OCI-LY7 (cell line): ENCODE measurements at regions not wholly inside any gene's neighbourhood (a gene's known extent, or its start where the extent isn't known, plus 50 kb on each side); places are given as distances from the start of the nearest gene placed in this dataset.

Experiments used
- EZH2phosphoT487 ChIP-seq: fragments of 200-600 bp; sonication (generic); IDR thresholded peaks from 2 replicates; pipeline ENCODE4 v1.6.1; 2018; ENCODE audit warnings: low read depth, borderline replicate concordance, mild to moderate bottlenecking, mixed run types, antibody characterized with exemption, low read length, moderate library complexity, mixed read lengths
- TF ChIP-seq, protein P1 (sequence below): fragments of 200-600 bp; sonication (generic); conservative IDR thresholded peaks from 2 replicates; pipeline ENCODE4 v1.5.1; 2014; ENCODE audit warnings: mild to moderate bottlenecking, antibody characterized with exemption, low read length, moderate library complexity, mixed read lengths

DNA sequence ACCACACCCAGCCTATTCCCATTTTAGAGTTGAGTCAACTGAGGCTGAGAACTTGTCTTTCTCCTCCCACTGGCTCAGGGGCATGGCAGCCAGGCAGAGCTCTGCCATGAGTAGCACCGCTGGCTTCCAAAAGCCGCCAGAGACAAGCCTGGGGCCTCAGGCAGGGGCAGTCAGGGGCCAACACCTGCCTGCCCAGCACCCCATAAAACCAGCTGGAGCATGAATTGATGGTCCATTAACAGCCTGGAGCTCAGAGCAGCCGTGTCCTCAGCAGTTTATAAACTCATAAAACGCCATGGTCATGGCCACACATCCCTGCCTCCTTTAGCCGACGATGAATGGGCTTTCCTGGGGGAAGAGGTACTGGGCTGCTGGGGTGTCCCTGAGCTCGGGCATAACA, 50.6 kb upstream of the PAX7 start:
- TF ChIP-seq, protein P1, sequence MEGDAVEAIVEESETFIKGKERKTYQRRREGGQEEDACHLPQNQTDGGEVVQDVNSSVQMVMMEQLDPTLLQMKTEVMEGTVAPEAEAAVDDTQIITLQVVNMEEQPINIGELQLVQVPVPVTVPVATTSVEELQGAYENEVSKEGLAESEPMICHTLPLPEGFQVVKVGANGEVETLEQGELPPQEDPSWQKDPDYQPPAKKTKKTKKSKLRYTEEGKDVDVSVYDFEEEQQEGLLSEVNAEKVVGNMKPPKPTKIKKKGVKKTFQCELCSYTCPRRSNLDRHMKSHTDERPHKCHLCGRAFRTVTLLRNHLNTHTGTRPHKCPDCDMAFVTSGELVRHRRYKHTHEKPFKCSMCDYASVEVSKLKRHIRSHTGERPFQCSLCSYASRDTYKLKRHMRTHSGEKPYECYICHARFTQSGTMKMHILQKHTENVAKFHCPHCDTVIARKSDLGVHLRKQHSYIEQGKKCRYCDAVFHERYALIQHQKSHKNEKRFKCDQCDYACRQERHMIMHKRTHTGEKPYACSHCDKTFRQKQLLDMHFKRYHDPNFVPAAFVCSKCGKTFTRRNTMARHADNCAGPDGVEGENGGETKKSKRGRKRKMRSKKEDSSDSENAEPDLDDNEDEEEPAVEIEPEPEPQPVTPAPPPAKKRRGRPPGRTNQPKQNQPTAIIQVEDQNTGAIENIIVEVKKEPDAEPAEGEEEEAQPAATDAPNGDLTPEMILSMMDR = no peak
- TF ChIP-seq EZH2phosphoT487 = no peak
